T47D (cell line): ENCODE measurements at regions not wholly inside any gene's neighbourhood (a gene's known extent, or its start where the extent isn't known, plus 50 kb on each side); places are given as distances from the start of the nearest gene placed in this dataset.
A peak's percentile ranks its signal among the peaks of the same experiment; 100 is the strongest.

Experiments used
- DNase-seq, 2 experiments: peaks; one replicate each; pipeline versions ENCODE4 v3.0.0 to v3.0.0-alpha.2; 2011 to 2012; ENCODE audit warnings: low read depth in 1 of 2, low spot score in 1 of 2
- JUND ChIP-seq: IDR thresholded peaks from 2 replicates; pipeline ENCODE4 v1.6.1; 2012; ENCODE audit warnings: low read depth
- in situ Hi-C: cut with HindIII; loops from 2 replicates; pipeline ENCODE4 v1.10.0; 2016; ENCODE audit warnings: low sequenced_read_pairs, low pct_unique_long_range_greater_than_20kb

DNA sequence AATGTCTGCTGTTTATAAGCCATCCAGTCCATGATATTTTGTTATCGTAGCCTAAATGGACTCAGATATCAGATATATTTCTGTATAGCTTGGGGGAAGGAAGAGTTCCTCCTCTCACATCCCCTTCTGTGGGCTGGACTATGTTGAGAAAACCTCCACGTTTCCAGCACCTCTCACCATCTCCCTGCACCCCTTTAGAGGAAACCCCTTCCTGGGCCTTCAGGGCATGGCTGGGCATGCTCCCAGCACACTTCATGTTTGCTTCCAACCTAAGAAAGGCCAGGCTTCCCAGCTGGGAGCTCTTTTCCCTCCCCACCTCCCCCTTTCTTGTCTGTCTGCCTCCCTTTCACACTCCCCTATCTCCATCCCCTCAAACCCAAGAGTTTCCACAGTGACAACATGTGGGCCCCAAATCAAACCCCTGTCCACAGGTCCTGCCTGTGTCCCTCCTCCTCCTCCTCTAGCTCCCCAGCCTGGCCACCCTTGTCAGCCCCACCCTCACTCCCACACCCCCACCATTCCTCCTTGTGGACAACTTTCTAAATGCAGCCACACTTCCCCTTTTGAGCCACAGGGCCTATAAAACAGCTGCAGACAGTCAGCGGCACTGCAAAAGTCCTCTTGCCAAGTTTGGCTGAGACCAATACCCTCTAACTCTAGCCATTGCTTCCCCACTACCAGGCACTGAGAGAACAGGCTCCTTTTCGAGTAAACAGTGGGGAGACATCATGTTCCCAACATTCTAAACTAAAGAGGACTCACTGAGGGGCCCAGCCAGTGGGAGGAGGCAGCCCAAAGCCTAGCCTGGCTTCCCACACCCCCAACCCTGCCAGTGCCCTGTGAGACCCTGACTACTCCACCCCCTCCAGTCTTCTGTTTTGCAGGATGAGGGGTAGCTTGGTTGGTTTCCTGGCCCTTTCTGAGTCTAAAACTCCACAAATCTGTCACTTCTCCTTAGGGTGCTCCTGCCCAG is 120.5 kb downstream of the ZFP36L2 start:
- in situ Hi-C loops, result no loop called here
- peak in 1 of 2 experiments; percentile 15 for DNase-seq
- no peak for TF ChIP-seq JUND

GRCh38 chr2:43104763-43105162 is 121.6 kb downstream of the ZFP36L2 start:
- no peak for TF ChIP-seq JUND
- in situ Hi-C loops, result no loop called here
- DNase-seq, result no peak

DNA sequence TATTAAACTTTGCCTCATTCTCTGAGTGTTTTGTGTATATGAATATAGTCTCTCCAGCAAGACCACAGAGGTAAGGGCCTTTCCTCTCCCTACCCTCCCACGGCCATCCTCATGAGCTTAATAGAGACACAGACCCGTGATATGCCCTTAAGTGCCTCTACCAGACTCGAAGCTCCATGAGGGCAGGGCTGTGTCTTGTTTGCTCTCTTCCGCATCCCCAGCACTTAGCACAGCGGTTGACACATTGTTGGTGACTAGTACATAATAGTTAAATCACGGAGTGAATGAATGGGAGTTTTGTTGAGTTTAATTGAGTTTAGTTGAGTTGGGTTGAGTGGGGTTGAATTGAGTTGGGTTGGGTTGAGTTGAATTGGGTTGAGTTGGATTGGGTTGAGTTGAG is 122.3 kb downstream of the ZFP36L2 start:
- no peak for DNase-seq
- in situ Hi-C loops, result no loop called here
- no peak for TF ChIP-seq JUND

- TF ChIP-seq JUND, result no peak
- DNase-seq, result no peak
Measured at GRCh38 chr2:43103093-43103404, 123.4 kb downstream of the ZFP36L2 start.

DNA sequence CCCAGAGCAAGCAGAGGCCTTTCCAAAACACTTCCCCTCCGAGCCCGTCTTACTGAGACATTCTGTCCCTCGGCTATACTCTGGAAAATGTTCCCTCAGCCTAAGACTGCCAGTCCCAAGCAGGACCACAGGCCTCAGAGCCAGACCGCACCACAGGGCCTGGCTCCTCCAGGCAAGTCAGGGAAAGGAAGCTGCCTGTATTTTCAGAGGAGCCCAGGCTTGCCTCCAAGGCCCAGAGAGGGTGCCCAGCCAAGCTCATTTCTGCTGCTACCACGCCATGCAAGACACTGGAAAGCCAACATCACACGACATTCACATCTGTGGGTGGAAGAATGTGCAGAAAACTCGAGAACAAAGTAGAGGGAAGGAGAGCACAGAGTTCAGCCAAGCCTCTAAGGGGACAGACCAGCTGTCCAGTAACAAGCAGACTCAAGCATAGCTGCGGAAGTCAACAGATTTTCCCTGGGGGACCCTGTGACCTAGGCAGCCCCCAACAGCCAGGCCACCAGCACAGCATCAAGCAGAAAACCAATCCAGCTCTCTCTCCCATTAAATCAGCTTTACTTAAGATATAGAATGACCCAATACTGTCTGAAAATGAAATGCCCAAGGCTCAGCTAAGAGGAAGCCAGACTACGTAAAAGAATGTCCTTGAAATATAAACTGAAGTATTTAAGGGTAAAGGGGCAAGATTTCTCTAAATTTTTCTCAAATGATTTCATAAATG is 123.9 kb downstream of the ZFP36L2 start:
- DNase-seq, result no peak
- TF ChIP-seq JUND, result no peak
- in situ Hi-C loops, result no loop called here

More at GRCh38 chr2:43103093-43103404, 123.4 kb downstream of the ZFP36L2 start:
- in situ Hi-C loops, result no loop called here

GRCh38 chr2:43101751-43102150 is 124.7 kb downstream of the ZFP36L2 start:
- DNase-seq, result no peak
- in situ Hi-C loops, result no loop called here

DNA sequence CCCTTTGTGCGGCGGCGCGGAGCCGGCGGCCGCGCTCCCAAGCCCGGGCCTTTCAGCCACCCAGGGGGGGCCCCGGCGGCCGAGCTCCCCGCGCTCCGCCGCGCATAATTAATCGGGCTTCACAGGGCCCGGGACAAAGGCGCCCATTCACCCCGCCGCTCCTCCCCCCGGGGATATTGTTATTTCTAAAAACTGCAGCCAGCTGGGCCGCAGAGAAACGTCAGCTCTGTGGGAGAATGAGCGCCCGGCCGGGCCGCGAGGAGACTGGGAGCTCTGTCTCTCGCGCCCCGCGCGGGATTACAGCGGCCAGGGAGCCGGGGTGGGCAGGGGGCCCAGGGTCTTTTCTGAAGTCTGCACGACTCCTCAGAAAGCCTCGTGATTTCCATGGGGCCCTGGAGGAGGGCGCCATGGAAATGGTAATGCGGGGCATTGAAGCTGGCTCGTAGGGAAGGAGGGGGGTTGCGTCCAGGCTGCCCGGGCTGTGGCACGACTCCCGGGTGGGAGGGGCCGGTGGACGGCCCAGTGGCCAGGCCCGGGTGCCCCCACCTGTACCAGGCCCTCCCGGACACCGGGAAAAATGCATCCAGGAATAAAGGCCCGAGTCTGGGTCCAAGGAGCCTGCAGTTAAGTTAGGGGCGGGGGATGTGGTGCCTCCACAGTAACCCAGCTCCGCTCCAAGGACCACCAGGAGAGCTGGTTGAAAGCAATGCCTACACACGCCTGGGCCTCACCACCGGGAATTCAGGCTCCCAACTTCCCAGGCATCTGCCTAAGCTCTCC is 125.3 kb downstream of the ZFP36L2 start:
- in situ Hi-C loops, result no loop called here
- DNase-seq, result peak; percentile 15 to 31
- no peak for TF ChIP-seq JUND

More at GRCh38 chr2:43101751-43102150, 124.7 kb downstream of the ZFP36L2 start:
- no peak for TF ChIP-seq JUND

GRCh38 chr2:43100362-43100882 is 126.0 kb downstream of the ZFP36L2 start:
- in situ Hi-C loops, result no loop called here
- no peak for DNase-seq
- no peak for TF ChIP-seq JUND

DNA sequence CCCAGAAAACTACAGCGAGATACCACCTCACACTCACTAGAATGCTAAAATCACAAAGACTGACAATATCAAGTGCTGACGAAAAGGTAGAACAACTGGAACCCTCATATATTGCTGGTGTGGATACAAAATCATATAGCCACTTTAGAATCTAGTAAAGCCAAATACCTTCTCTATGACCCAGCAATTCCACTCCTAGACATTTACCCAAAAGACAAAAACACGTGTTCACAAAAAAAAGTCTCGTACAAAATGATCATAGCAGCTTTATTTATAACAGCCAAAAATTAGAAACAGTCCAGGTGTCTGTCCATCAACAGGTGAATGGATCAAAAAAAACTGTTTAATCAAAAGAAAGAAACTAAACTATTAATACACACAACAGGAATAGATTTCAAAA is 126.6 kb downstream of the ZFP36L2 start:
- no peak for TF ChIP-seq JUND
- no peak for DNase-seq
- in situ Hi-C loops, result no loop called here

DNA sequence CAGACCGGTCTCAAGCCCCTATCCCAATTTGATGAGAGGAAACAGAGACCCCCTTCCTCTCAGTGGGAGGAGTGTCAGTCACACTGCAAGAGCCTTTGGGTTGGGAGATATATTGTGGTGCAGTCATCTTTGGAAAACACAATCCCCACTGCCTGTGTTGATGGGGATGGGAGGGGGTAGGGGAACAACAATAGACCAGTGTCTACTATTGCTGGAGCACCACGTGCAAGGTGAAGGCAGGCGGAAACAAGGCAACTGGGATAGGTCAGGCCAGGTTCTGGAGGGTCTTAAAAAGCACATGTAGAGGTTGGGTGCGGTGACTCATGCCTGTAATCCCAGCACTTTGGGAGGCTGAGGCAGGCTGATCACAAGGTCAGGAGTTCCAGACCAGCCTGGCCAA is 127.9 kb downstream of the ZFP36L2 start:
- no peak for TF ChIP-seq JUND
- in situ Hi-C loops, result no loop called here
- DNase-seq, result no peak

DNA sequence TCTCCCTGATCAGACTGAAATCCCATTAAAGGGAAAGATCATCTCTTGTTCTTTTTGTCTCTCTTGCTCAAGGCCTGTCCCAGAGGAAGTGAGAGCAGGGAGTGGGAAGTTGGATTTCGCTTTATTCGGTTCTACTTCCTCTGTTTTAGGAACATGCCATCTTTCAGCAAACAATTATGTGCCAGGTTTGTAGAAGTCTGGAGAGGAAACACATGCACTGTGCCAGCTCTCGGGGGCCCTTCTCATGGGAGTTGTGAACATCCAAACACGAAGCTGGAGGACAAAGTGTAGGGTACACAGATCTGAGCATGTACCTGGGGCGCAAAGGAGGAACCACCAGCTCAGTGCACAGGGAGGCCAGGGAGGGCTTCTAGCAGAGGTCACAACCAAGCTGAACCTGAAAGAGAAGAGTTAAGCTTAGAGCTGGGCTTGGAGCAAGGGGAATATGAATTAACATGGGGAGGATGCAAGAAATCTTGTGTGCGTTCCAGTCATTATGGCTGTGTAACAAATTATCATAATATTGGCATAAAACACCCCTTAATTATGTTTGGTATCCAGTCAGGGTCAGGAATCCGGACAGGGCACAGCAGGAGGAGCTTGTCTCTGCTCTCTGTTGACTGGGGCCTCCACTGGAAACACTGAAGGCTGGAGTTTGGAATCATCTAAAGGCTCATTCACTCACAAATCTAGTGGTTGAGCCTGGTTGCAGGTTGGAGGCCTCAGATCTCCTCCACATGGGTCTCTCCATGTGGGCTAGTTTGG is 128.6 kb downstream of the ZFP36L2 start:
- TF ChIP-seq JUND, result no peak
- in situ Hi-C loops, result no loop called here
- DNase-seq, result no peak
